Endothelial cell of umbilical vein (primary cell): ENCODE measurements at regions not wholly inside any gene's neighbourhood (a gene's known extent, or its start where the extent isn't known, plus 50 kb on each side); places are given as distances from the start of the nearest gene placed in this dataset.

Experiments used
- CTCF ChIP-seq, 2 donors: IDR thresholded peaks; 1 replicate in 1 of 2; 2 replicates in 1 of 2; pipeline ENCODE4 v1.5.1; 2011; ENCODE audit warnings: low read length in 2 of 2, mild to moderate bottlenecking in 2 of 2, moderate library complexity in 2 of 2, control low read depth in 1 of 2, inconsistent platforms in 1 of 2, low read depth in 1 of 2; ENCODE audit not compliant: insufficient read depth in 1 of 2; ENCODE audit errors: extremely low read depth in 1 of 2
- POLR2A ChIP-seq: IDR thresholded peaks from 2 replicates; pipeline ENCODE4 v1.6.1; 2012; ENCODE audit warnings: low read depth, mild to moderate bottlenecking, control low read depth, low read length
- POLR2AphosphoS5 ChIP-seq: IDR thresholded peaks from 2 replicates; pipeline ENCODE4 v1.6.1; 2012; ENCODE audit warnings: low read depth, mild to moderate bottlenecking, control low read depth, low read length, moderate library complexity; ENCODE audit not compliant: insufficient read depth

- no peak for TF ChIP-seq POLR2AphosphoS5
- no peak for TF ChIP-seq CTCF (IDR thresholded peaks at IDR 0.05; ENCODE audit: extremely low read depth in 1 of 2, insufficient read depth in 1 of 2, low read depth in 1 of 2, low read length in 2 of 2)
- TF ChIP-seq POLR2A: no peak
These were observed 164.9 kb downstream of the PAX3 start for GRCh38 chr2:222133897-222134296.
